HepG2 (cell line): ENCODE measurements at regions not wholly inside any gene's neighbourhood (a gene's known extent, or its start where the extent isn't known, plus 50 kb on each side); places are given as distances from the start of the nearest gene placed in this dataset.

ENCODE experiments used
- EZH2 ChIP-seq: conservative IDR thresholded peaks from 2 replicates; pipeline ENCODE4 v1.6.1; 2012; ENCODE audit warnings: mild to moderate bottlenecking, low read depth, low read length, moderate library complexity
- JUND ChIP-seq: sonication (generic); formaldehyde crosslinking; IDR thresholded peaks from 2 replicates; pipeline ENCODE4 v1.8.0; 2022; ENCODE audit warnings: mild to moderate bottlenecking, missing genetic modification reagents
- KDM5A ChIP-seq: fragments of 200-600 bp; sonication (generic); IDR thresholded peaks from 2 replicates; pipeline ENCODE4 v1.7.0; 2018; ENCODE audit warnings: antibody characterized with exemption, mild to moderate bottlenecking, low read length, borderline replicate concordance
- RELA ChIP-seq: sonication (generic); formaldehyde crosslinking; IDR thresholded peaks from 2 replicates; pipeline ENCODE4 v1.4.0; 2020; ENCODE audit warnings: missing genetic modification reagents
- SMC3 ChIP-seq: IDR thresholded peaks from 2 replicates; pipeline ENCODE4 v1.6.1; 2011; ENCODE audit warnings: low read length, improper control_type of control experiment
- ZNF549 ChIP-seq: sonication (generic); formaldehyde crosslinking; IDR thresholded peaks from 2 replicates; pipeline ENCODE4 v1.5.0; 2020; ENCODE audit warnings: missing genetic modification reagents
- ZNF564 ChIP-seq: sonication (generic); formaldehyde crosslinking; IDR thresholded peaks from 2 replicates; pipeline ENCODE4 v1.8.1; 2023; ENCODE audit warnings: mild to moderate bottlenecking, missing genetic modification reagents
- ZNF777 ChIP-seq: sonication (generic); formaldehyde crosslinking; IDR thresholded peaks from 2 replicates; pipeline ENCODE4 v1.4.0; 2020; ENCODE audit warnings: missing genetic modification reagents
- ZNF839 ChIP-seq: sonication (generic); formaldehyde crosslinking; IDR thresholded peaks from 2 replicates; pipeline ENCODE4 v1.4.0; 2020; ENCODE audit warnings: missing genetic modification reagents, mild to moderate bottlenecking, borderline replicate concordance
- TF ChIP-seq, protein P1 (sequence below): sonication (generic); formaldehyde crosslinking; IDR thresholded peaks from 2 replicates; pipeline ENCODE4 v1.4.0; 2020; ENCODE audit warnings: missing genetic modification reagents, borderline replicate concordance
- TF ChIP-seq, protein P2 (sequence below): sonication (generic); formaldehyde crosslinking; IDR thresholded peaks from 2 replicates; pipeline ENCODE4 v1.5.0; 2020; ENCODE audit warnings: mild to moderate bottlenecking, missing genetic modification reagents, moderate library complexity

DNA sequence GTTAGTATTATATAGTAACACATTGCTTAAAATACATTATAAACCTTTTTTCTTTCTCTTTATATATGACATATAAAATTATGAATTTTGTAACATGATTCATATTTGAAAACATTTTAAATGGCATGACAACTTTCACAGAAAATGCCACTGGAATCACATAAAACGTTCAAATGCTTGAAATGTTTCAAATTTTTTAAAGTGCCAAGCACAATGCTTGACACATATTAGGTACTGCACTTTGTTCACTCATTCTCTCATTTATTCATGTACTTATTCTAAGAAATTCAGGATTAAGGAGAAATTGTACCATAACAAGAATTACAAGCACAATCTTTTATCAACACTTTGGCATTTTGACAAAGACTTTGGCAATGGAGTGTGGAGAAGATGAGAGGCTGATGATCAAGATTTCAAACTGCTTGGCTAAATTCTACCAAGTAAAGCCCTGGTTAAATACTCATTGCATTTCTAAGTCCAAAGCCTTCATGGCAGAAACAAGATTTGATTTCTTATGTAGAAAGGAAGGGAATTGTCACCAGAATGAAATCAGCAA, 232.2 kb downstream of the C12orf50 start:
- TF ChIP-seq, protein P1, sequence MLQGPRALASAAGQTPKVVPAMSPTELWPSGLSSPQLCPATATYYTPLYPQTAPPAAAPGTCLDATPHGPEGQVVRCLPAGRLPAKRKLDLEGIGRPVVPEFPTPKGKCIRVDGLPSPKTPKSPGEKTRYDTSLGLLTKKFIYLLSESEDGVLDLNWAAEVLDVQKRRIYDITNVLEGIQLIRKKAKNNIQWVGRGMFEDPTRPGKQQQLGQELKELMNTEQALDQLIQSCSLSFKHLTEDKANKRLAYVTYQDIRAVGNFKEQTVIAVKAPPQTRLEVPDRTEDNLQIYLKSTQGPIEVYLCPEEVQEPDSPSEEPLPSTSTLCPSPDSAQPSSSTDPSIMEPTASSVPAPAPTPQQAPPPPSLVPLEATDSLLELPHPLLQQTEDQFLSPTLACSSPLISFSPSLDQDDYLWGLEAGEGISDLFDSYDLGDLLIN (CRISPR knock-in tag), result no peak
- TF ChIP-seq EZH2 (no peak), JUND (CRISPR knock-in tag) (no peak), RELA (CRISPR knock-in tag) (no peak), ZNF564 (CRISPR knock-in tag) (no peak), ZNF777 (CRISPR knock-in tag) (no peak), ZNF839 (CRISPR knock-in tag) (no peak), ZNF549 (no peak), SMC3 (no peak), KDM5A (no peak)
- TF ChIP-seq, protein P2, sequence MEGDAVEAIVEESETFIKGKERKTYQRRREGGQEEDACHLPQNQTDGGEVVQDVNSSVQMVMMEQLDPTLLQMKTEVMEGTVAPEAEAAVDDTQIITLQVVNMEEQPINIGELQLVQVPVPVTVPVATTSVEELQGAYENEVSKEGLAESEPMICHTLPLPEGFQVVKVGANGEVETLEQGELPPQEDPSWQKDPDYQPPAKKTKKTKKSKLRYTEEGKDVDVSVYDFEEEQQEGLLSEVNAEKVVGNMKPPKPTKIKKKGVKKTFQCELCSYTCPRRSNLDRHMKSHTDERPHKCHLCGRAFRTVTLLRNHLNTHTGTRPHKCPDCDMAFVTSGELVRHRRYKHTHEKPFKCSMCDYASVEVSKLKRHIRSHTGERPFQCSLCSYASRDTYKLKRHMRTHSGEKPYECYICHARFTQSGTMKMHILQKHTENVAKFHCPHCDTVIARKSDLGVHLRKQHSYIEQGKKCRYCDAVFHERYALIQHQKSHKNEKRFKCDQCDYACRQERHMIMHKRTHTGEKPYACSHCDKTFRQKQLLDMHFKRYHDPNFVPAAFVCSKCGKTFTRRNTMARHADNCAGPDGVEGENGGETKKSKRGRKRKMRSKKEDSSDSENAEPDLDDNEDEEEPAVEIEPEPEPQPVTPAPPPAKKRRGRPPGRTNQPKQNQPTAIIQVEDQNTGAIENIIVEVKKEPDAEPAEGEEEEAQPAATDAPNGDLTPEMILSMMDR, result no peak
